ENCODE measurements at regions not wholly inside any gene's neighbourhood (a gene's known extent, or its start where the extent isn't known, plus 50 kb on each side); places are given as distances from the start of the nearest gene placed in this dataset.

DNA sequence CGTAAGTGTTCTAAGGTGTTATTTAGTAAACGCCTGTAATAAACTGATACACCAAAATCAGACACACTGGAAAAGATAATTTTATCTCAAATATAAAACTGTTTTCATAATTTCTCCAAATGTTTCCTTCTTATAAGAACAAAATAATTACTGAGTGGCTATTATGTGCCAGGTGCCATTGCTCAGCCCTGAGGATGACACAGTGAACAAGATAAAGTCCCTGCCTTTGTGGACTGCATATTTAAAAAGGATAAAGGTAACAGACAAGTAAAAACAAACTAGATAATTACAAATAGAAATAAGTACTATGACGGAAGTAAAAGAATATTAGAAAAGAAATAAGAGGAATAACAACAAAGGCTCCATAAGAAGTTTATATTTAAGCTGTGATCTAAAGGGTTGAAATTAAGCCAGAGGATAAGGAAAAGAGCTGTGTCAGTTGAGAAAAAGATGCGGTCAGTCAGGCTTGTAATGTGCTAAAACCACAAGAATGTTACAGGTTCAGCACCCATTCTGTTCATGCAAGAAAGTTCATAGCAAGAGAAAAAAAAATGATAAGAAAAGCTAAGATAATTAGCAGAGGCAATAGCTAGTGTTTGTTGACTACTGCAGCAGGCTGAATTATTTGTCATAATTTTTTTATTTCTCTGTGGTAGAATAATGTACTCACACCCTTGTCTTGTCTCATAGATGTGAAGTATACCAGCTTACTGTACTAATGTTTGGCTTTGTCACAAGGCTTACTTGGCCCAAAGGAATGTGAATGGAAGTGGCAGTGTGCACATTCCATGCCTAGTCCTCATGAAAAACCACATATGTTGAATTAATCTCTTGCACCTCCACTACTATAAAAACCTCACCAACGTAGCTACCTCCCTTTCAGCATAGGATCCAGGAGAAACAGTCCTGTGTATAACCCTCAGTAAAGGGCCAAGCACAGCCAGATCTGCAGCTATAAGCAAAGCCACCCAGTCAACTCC lies 75.1 kb downstream of the CRPPA start:
- Histone ChIP-seq H3K9ac (ENCODE audit: insufficient read depth, low read length) (no peak overlapping the region), H3K27ac (ENCODE audit: insufficient read depth, low read length) (no peak overlapping the region), H3K79me2 (ENCODE audit: control insufficient read depth, insufficient read depth, low read length) (no peaks in the 10 kb centered on the region), H3K4me2 (ENCODE audit: extremely low read depth, insufficient read depth, low read length) (no peak overlapping the region), H2AFZ (ENCODE audit: low read length) (no peak overlapping the region), H3K4me3 (replicated peaks in 1 of 4; ENCODE audit: control extremely low read depth in 1 of 4, insufficient read depth in 1 of 4, low read depth in 3 of 4, low read length in 4 of 4) (no peak overlapping the region), H3K27me3 (ENCODE audit: control insufficient read depth, insufficient read depth, low read length) (no peaks in the 10 kb centered on the region), H3K4me1 (ENCODE audit: control insufficient read depth, extremely low read depth, insufficient read depth, low read length) (peaks cover 2% of the 10 kb centered on the region), H3K36me3 (ENCODE audit: control insufficient read depth, insufficient read depth, low read length) (no peaks in the 10 kb centered on the region), H3K9me3 (ENCODE audit: control insufficient read depth, insufficient read depth, low read depth, low read length) (no peaks in the 10 kb centered on the region), H4K20me1 (ENCODE audit: control insufficient read depth, extremely low read depth, insufficient read depth, low read length) (no peaks in the 10 kb centered on the region)
- TF ChIP-seq, protein P1, sequence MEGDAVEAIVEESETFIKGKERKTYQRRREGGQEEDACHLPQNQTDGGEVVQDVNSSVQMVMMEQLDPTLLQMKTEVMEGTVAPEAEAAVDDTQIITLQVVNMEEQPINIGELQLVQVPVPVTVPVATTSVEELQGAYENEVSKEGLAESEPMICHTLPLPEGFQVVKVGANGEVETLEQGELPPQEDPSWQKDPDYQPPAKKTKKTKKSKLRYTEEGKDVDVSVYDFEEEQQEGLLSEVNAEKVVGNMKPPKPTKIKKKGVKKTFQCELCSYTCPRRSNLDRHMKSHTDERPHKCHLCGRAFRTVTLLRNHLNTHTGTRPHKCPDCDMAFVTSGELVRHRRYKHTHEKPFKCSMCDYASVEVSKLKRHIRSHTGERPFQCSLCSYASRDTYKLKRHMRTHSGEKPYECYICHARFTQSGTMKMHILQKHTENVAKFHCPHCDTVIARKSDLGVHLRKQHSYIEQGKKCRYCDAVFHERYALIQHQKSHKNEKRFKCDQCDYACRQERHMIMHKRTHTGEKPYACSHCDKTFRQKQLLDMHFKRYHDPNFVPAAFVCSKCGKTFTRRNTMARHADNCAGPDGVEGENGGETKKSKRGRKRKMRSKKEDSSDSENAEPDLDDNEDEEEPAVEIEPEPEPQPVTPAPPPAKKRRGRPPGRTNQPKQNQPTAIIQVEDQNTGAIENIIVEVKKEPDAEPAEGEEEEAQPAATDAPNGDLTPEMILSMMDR (conservative IDR thresholded peaks at IDR 0.05 in 1 of 2, IDR thresholded peaks at IDR 0.05 in 1 of 2; ENCODE audit: low read depth in 1 of 2, low read length in 2 of 2) = no peak
- DNase-seq (ENCODE audit: low read depth in 2 of 2) = peak; percentile 55 to 95

DNA sequence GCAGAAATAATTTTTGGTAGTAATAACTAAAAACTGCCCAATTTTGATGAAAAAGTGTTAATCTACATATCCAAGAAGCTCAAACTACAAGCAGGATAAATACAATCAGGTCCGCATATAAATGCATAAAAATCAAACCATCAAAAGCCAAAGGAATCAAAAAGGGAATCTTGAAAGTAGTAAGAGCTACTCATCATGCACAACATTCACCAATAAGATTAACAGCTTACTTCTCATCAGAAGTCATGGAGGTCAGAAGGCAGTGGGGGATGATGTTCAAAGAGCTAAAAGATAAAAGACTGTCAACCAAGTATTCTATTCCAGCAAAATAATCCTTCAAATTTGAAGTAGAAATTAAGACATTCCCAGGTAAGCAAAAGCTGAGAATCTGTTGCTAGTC lies 76.4 kb downstream of the CRPPA start:
- Histone ChIP-seq H3K4me2 (ENCODE audit: extremely low read depth, insufficient read depth, low read length) (no peak overlapping the region), H3K4me3 (replicated peaks in 1 of 4; ENCODE audit: control extremely low read depth in 1 of 4, insufficient read depth in 1 of 4, low read depth in 3 of 4, low read length in 4 of 4) (no peak overlapping the region), H3K27me3 (ENCODE audit: control insufficient read depth, insufficient read depth, low read length) (no peaks in the 10 kb centered on the region), H3K9ac (ENCODE audit: insufficient read depth, low read length) (no peak overlapping the region), H3K79me2 (ENCODE audit: control insufficient read depth, insufficient read depth, low read length) (no peaks in the 10 kb centered on the region), H3K9me3 (ENCODE audit: control insufficient read depth, insufficient read depth, low read depth, low read length) (no peaks in the 10 kb centered on the region), H3K36me3 (ENCODE audit: control insufficient read depth, insufficient read depth, low read length) (no peaks in the 10 kb centered on the region), H3K27ac (ENCODE audit: insufficient read depth, low read length) (no peak overlapping the region), H3K4me1 (ENCODE audit: control insufficient read depth, extremely low read depth, insufficient read depth, low read length) (peaks cover 2% of the 10 kb centered on the region), H2AFZ (ENCODE audit: low read length) (no peak overlapping the region), H4K20me1 (ENCODE audit: control insufficient read depth, extremely low read depth, insufficient read depth, low read length) (no peaks in the 10 kb centered on the region)
- TF ChIP-seq EZH2 (IDR thresholded peaks at IDR 0.05; ENCODE audit: low read length, missing control alignments) = no peak
- TF ChIP-seq, protein P1 (conservative IDR thresholded peaks at IDR 0.05 in 1 of 2, IDR thresholded peaks at IDR 0.05 in 1 of 2; ENCODE audit: low read depth in 1 of 2, low read length in 2 of 2) = no peak
- DNase-seq (ENCODE audit: low read depth in 2 of 2) = no peak

DNA sequence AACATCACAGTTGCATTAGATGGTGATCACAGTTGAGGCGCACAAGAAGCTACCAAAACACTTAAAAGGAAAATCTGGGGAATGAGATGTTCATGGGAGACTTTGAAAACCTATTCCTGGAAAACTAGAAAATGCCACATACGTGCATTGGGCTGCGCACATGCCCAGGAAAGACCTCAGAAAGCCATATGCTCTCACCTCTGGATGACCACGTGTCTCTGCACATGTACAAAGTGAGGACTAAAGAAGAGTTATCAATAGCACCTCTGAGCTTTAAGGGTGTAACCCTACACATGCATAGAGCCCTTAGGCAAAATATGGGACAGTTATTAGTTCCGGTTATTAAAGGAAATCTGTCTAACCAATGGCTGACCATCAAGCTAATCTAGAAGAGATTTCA lies 77.7 kb downstream of the CRPPA start:
- no peak overlapping the region for H2AFZ ChIP-seq (ENCODE audit: low read length)
- no peak overlapping the region for H3K9ac ChIP-seq (ENCODE audit: insufficient read depth, low read length)
- H3K4me1 ChIP-seq (ENCODE audit: control insufficient read depth, extremely low read depth, insufficient read depth, low read length) = peaks cover 2% of the 10 kb centered on the region
- no peak overlapping the region for H3K27ac ChIP-seq (ENCODE audit: insufficient read depth, low read length)
- H3K4me3 ChIP-seq (replicated peaks in 1 of 4; ENCODE audit: control extremely low read depth in 1 of 4, insufficient read depth in 1 of 4, low read depth in 3 of 4, low read length in 4 of 4) = no peak overlapping the region
- TF ChIP-seq, protein P1 (conservative IDR thresholded peaks at IDR 0.05 in 1 of 2, IDR thresholded peaks at IDR 0.05 in 1 of 2; ENCODE audit: low read depth in 1 of 2, low read length in 2 of 2) = no peak
- no peak for TF ChIP-seq EZH2 (IDR thresholded peaks at IDR 0.05; ENCODE audit: low read length, missing control alignments)
- H3K27me3 ChIP-seq (ENCODE audit: control insufficient read depth, insufficient read depth, low read length) = no peaks in the 10 kb centered on the region
- no peaks in the 10 kb centered on the region for H3K9me3 ChIP-seq (ENCODE audit: control insufficient read depth, insufficient read depth, low read depth, low read length)
- H3K4me2 ChIP-seq (ENCODE audit: extremely low read depth, insufficient read depth, low read length) = no peak overlapping the region
- H3K79me2 ChIP-seq (ENCODE audit: control insufficient read depth, insufficient read depth, low read length) = no peaks in the 10 kb centered on the region
- H4K20me1 ChIP-seq (ENCODE audit: control insufficient read depth, extremely low read depth, insufficient read depth, low read length) = no peaks in the 10 kb centered on the region
- no peaks in the 10 kb centered on the region for H3K36me3 ChIP-seq (ENCODE audit: control insufficient read depth, insufficient read depth, low read length)
- no peak for DNase-seq (ENCODE audit: low read depth in 2 of 2)
